ENCODE measurements at regions not wholly inside any gene's neighbourhood (a gene's known extent, or its start where the extent isn't known, plus 50 kb on each side); places are given as distances from the start of the nearest gene placed in this dataset.
A peak's percentile ranks its signal among the peaks of the same experiment; 100 is the strongest.

DNA sequence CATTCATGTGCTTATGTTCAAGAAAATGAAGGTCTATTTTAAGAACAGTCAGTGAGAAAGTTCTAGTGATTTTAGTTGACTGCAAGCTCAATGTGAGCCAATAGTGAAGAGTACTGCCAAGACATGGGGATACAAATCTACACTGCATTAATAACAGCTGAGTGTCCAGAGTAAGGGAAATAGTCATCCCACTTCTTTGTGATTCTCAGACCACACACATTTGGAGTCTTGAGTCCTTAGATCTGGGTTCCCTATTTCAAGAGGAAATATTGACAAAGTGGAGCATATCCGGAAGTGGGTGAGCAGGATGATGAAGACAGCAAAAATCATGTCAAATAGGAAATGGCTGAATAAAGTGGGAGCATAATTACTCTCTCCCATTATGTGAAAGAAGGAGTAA, 171.1 kb downstream of the LARP7 start:
- no peak overlapping the region for H3K4me3 ChIP-seq (ENCODE audit: low read depth, low read length)
- no peaks in the 10 kb centered on the region for H3K36me3 ChIP-seq
- no peaks in the 10 kb centered on the region for H3K27me3 ChIP-seq
- peaks cover 3% of the 10 kb centered on the region for H3K4me1 ChIP-seq
- H3K9me3 ChIP-seq, result no peaks in the 10 kb centered on the region
- no peak for DNase-seq
- TF ChIP-seq, protein P1, sequence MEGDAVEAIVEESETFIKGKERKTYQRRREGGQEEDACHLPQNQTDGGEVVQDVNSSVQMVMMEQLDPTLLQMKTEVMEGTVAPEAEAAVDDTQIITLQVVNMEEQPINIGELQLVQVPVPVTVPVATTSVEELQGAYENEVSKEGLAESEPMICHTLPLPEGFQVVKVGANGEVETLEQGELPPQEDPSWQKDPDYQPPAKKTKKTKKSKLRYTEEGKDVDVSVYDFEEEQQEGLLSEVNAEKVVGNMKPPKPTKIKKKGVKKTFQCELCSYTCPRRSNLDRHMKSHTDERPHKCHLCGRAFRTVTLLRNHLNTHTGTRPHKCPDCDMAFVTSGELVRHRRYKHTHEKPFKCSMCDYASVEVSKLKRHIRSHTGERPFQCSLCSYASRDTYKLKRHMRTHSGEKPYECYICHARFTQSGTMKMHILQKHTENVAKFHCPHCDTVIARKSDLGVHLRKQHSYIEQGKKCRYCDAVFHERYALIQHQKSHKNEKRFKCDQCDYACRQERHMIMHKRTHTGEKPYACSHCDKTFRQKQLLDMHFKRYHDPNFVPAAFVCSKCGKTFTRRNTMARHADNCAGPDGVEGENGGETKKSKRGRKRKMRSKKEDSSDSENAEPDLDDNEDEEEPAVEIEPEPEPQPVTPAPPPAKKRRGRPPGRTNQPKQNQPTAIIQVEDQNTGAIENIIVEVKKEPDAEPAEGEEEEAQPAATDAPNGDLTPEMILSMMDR (IDR thresholded peaks at IDR 0.05; ENCODE audit: low read depth, low read length), result no peak

DNA sequence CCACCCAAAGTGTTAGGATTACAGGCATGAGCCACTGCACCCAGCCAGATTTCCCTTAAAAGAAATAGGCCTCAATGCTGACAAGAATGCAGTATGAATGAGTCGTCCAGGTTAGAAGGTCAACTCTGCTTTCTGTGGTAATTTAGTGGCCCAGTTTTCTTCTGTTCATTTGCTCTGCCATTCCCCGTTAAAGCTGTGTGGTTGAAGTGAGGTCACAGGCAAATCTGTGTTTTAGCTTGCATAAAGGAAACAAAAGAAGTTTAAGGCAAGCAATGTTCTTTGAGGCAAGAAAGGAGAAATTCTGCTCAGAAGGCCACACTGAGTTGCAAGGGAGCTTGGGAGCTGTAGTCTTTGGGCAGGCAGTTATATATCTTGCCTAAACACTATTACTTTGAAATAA, 176.8 kb downstream of the LARP7 start:
- no peak for DNase-seq
- TF ChIP-seq, protein P1 (IDR thresholded peaks at IDR 0.05; ENCODE audit: low read depth, low read length), result no peak
- Histone ChIP-seq H3K4me1 (no peaks in the 10 kb centered on the region), H3K9me3 (no peaks in the 10 kb centered on the region), H3K4me3 (ENCODE audit: low read depth, low read length) (no peak overlapping the region), H3K27me3 (no peaks in the 10 kb centered on the region), H3K36me3 (no peaks in the 10 kb centered on the region)

DNA sequence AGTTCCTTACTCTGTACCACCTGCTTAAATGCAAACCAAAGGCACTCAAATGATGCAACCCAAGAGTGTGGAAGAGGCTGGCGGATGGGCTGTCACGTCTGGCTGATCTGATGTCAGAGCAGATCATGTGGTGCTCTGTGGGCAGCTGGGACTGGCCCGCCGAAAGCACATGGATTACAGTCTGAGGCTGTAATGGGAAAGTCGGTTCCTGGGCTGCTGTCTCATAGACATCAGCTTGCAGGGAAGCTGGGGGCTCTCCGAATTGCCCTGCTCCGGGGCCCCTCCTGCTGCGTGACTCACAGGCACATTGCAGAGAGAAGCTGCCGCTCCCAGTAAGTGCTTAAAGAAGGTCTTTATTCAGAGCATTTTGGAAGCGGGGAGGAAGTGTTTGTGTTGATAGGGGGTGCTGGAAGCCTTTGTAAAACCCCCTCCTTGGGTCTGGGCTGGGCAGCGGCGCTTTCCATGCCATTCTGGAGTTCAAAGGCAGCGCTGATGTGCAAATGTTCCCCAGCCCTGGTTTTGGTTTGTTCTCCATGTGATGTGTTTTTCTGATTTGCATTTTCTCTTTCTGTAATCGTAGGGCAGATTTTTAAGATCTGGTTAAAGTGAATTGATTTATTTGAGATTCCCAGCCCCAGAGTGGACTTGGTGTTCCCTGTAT, 181.1 kb downstream of the LARP7 start:
- peaks cover 6% of the 10 kb centered on the region for H3K4me1 ChIP-seq
- H3K36me3 ChIP-seq, result no peaks in the 10 kb centered on the region
- H3K4me3 ChIP-seq (ENCODE audit: low read depth, low read length), result peak overlapping the region; percentile 96
- H3K9me3 ChIP-seq, result no peaks in the 10 kb centered on the region
- DNase-seq, result peak; percentile 90
- H3K27me3 ChIP-seq, result no peaks in the 10 kb centered on the region
- TF ChIP-seq, protein P1 (IDR thresholded peaks at IDR 0.05; ENCODE audit: low read depth, low read length), result no peak

DNA sequence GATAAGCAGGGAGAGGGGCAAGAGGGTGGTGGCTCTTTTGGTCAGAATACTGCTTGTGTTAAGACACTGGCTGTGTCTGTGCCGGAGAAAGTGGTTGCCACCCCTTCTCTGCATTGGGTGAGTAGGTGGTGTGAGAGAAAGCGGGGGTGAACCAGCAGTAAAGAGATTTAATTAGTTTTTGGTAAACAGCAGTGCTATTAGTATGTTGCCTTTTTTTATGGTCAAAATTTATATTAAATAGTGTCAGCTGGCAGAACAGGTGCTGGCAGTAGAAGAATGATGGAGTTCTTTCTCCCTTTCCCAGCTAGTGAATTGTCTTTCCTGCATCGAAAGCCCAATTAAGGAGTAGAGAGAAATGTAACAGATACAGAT, 181.6 kb downstream of the LARP7 start:
- TF ChIP-seq, protein P1 (IDR thresholded peaks at IDR 0.05; ENCODE audit: low read depth, low read length), result no peak
- Histone ChIP-seq H3K27me3 (no peaks in the 10 kb centered on the region), H3K4me1 (peaks cover 6% of the 10 kb centered on the region), H3K9me3 (no peaks in the 10 kb centered on the region), H3K4me3 (ENCODE audit: low read depth, low read length) (peak overlapping the region; percentile 96), H3K36me3 (peaks cover under 1% of the 10 kb centered on the region; the same call in 1 of the 2 replicates)
- DNase-seq, result peak; percentile 24

DNA sequence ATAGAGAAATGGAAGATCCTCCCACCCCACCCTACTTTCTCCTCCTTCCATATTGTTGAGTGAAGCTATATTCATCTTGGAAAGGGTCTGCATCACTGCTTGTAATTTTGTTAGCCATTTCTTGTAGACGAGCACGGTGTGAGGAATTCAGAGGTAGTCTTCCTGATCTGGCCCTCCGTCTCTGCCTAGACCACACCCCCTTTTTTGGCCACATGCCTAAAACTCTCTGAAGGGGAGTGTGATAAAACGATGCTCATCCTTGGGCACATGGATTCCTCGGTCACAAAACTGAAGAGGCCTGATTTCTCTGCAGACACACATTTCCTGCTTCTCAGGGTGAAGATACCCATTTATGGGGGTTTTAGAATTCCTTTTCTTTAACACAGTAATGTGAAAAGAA, 182.8 kb downstream of the LARP7 start:
- Histone ChIP-seq H3K9me3 (no peaks in the 10 kb centered on the region), H3K4me3 (ENCODE audit: low read depth, low read length) (peak overlapping the region; percentile 96), H3K4me1 (peaks cover 6% of the 10 kb centered on the region), H3K36me3 (peaks cover 5% of the 10 kb centered on the region), H3K27me3 (no peaks in the 10 kb centered on the region)
- TF ChIP-seq, protein P1 (IDR thresholded peaks at IDR 0.05; ENCODE audit: low read depth, low read length), result no peak
- peak; percentile 48 for DNase-seq

DNA sequence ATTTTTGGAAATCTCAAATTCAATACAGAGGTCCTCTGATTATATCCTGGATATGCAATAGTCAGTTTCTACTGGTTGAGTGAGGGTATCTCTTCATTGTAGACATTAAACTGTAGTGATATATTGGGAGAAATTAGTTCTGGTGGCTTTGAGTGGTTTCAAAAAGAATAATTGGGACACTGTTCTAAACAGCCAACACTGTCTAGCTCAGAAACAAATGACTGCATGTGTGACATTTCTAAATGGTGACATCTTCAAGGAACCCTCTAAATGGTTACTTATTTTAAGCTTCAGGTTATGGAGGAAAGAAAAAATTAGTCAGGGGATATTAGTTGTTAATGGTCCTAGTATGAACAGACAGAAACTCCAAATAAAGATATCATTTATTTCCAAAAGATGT, 186.2 kb downstream of the LARP7 start:
- H3K4me1 ChIP-seq, result peaks cover 6% of the 10 kb centered on the region
- no peak for DNase-seq
- peaks cover 25% of the 10 kb centered on the region for H3K36me3 ChIP-seq
- no peaks in the 10 kb centered on the region for H3K27me3 ChIP-seq
- TF ChIP-seq, protein P1 (IDR thresholded peaks at IDR 0.05; ENCODE audit: low read depth, low read length), result no peak
- no peak overlapping the region for H3K4me3 ChIP-seq (ENCODE audit: low read depth, low read length)
- no peaks in the 10 kb centered on the region for H3K9me3 ChIP-seq

Measured in BE2C (cell line).